Chondrocyte (in vitro differentiated cells): ENCODE measurements at regions not wholly inside any gene's neighbourhood (a gene's known extent, or its start where the extent isn't known, plus 50 kb on each side); places are given as distances from the start of the nearest gene placed in this dataset.

Source experiments
- DNase-seq: peaks from one replicate; pipeline ENCODE4 v3.0.0; 2021; ENCODE audit warnings: mixed read lengths, low spot score
- H3K27ac Mint-ChIP-seq: one replicate; pipeline ENCODE4 v1.8.0; 2021; ENCODE audit warnings: mild to moderate bottlenecking, moderate library complexity, mixed read lengths; ENCODE audit not compliant: unreplicated experiment
- H3K27me3 Mint-ChIP-seq: 2 replicates; pipeline ENCODE4 v1.8.0; 2021; ENCODE audit warnings: low read depth, mixed read lengths
- H3K36me3 Mint-ChIP-seq: 2 replicates; pipeline ENCODE4 v1.8.0; 2021; ENCODE audit warnings: low read depth, mixed read lengths
- H3K4me1 Mint-ChIP-seq: 2 replicates; pipeline ENCODE4 v1.8.0; 2021; ENCODE audit warnings: low read depth, mild to moderate bottlenecking, mixed read lengths
- H3K4me3 Mint-ChIP-seq: one replicate; pipeline ENCODE4 v1.8.0; 2021; ENCODE audit warnings: mild to moderate bottlenecking, moderate library complexity, mixed read lengths; ENCODE audit not compliant: unreplicated experiment
- H3K9me3 Mint-ChIP-seq: 2 replicates; pipeline ENCODE4 v1.8.0; 2021; ENCODE audit warnings: low read depth, mixed read lengths
- CTCF ChIP-seq: fragments of 200-600 bp; sonication (generic); IDR thresholded peaks from 2 replicates; pipeline ENCODE4 v1.5.0; 2021; ENCODE audit warnings: antibody characterized with exemption, mild to moderate bottlenecking, moderate library complexity

- no peaks in the 10 kb centered on the region for H3K27me3 Mint-ChIP-seq
- no peaks in the 10 kb centered on the region for H3K36me3 Mint-ChIP-seq
- peak overlapping the region; percentile 85 for H3K27ac Mint-ChIP-seq
- peaks cover 23% of the 10 kb centered on the region for H3K4me1 Mint-ChIP-seq
- no peaks in the 10 kb centered on the region for H3K9me3 Mint-ChIP-seq
- no peak for DNase-seq
- no peak for TF ChIP-seq CTCF
- peak overlapping the region; percentile 29 for H3K4me3 Mint-ChIP-seq
Observed at GRCh38 chr21:43361127-43361492, 65.8 kb downstream of the SIK1 start.

- Mint-ChIP-seq H3K36me3 (no peaks in the 10 kb centered on the region), H3K4me1 (peaks cover 23% of the 10 kb centered on the region), H3K27me3 (no peaks in the 10 kb centered on the region), H3K27ac (no peak overlapping the region), H3K4me3 (no peak overlapping the region), H3K9me3 (no peaks in the 10 kb centered on the region)
- TF ChIP-seq CTCF, result no peak
- no peak for DNase-seq
Observed at GRCh38 chr21:43360441-43361126, 66.3 kb downstream of the SIK1 start.

- H3K36me3 Mint-ChIP-seq, result no peaks in the 10 kb centered on the region
- H3K27ac Mint-ChIP-seq, result no peak overlapping the region
- no peaks in the 10 kb centered on the region for H3K9me3 Mint-ChIP-seq
- TF ChIP-seq CTCF, result no peak
- peaks cover 23% of the 10 kb centered on the region for H3K4me1 Mint-ChIP-seq
- no peak for DNase-seq
- no peak overlapping the region for H3K4me3 Mint-ChIP-seq
- H3K27me3 Mint-ChIP-seq, result no peaks in the 10 kb centered on the region
Observed at GRCh38 chr21:43358940-43359822, 67.8 kb downstream of the SIK1 start.

- no peaks in the 10 kb centered on the region for H3K36me3 Mint-ChIP-seq
- no peak for TF ChIP-seq CTCF
Observed at GRCh38 chr21:43357715-43358430, 69.1 kb downstream of the SIK1 start.

GRCh38 chr21:43355925-43356289, 71.0 kb downstream of the SIK1 start:
- no peak for TF ChIP-seq CTCF
- Mint-ChIP-seq H3K9me3 (no peaks in the 10 kb centered on the region), H3K4me3 (no peak overlapping the region), H3K27me3 (no peaks in the 10 kb centered on the region), H3K4me1 (peaks cover 5% of the 10 kb centered on the region), H3K36me3 (no peaks in the 10 kb centered on the region), H3K27ac (no peak overlapping the region)
- DNase-seq, result no peak

More at GRCh38 chr21:43357715-43358430, 69.1 kb downstream of the SIK1 start:
- no peak for DNase-seq
- H3K9me3 Mint-ChIP-seq, result no peaks in the 10 kb centered on the region
- peaks cover 22% of the 10 kb centered on the region for H3K4me1 Mint-ChIP-seq
- H3K4me3 Mint-ChIP-seq, result no peak overlapping the region
- H3K27me3 Mint-ChIP-seq, result no peaks in the 10 kb centered on the region
- no peak overlapping the region for H3K27ac Mint-ChIP-seq
